GM12892 (cell line): ENCODE measurements at regions not wholly inside any gene's neighbourhood (a gene's known extent, or its start where the extent isn't known, plus 50 kb on each side); places are given as distances from the start of the nearest gene placed in this dataset.

Experiments
- POLR2A ChIP-seq: IDR thresholded peaks from 2 replicates; pipeline ENCODE4 v1.6.1; 2011; ENCODE audit warnings: low read depth, low read length, control low read depth
- POLR2AphosphoS5 ChIP-seq: IDR thresholded peaks from 2 replicates; pipeline ENCODE4 v1.6.1; 2011; ENCODE audit warnings: low read depth, low read length, control low read depth
- TAF1 ChIP-seq: IDR thresholded peaks from 2 replicates; pipeline ENCODE4 v1.6.1; 2011; ENCODE audit warnings: low read depth, mild to moderate bottlenecking, control low read depth, low read length, borderline replicate concordance

- TF ChIP-seq TAF1 (no peak), POLR2A (no peak), POLR2AphosphoS5 (no peak)
Measured at GRCh38 chr13:73585236-73585635, 526.4 kb downstream of the KLF5 start.
